PC-3 (cell line): ENCODE measurements at regions not wholly inside any gene's neighbourhood (a gene's known extent, or its start where the extent isn't known, plus 50 kb on each side); places are given as distances from the start of the nearest gene placed in this dataset.

Experiments used
- EZH2 ChIP-seq: fragments of 300-600 bp; sonication (generic); IDR thresholded peaks from one replicate; pipeline ENCODE4 v1.6.1; 2017; ENCODE audit warnings: antibody characterized with exemption, mild to moderate bottlenecking, low read length; ENCODE audit not compliant: unreplicated experiment
- TF ChIP-seq, protein P1 (sequence below): fragments of 300-600 bp; sonication (generic); conservative IDR thresholded peaks from 2 replicates; pipeline ENCODE4 v1.5.1; 2017; ENCODE audit warnings: antibody characterized with exemption, low read depth, mild to moderate bottlenecking, low read length

DNA sequence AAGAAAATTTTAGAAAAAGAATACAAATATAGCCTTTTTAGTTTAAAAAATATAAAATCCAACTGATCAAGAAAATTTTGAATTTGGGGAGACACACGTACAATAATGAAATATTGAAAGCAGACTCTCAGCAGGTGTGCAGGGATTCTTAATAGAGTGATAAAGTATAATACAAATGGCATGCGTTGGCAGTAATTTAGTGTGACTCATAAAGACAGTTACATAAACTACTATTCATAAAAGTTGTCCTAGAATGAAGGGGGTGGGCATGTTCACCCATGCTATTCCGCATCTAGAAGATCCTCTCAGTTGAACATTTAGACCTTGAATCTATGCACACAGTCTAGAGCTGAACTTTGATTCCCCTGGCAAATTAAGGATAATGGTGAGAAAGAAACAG lies 200.4 kb upstream of the AVPR1A start:
- TF ChIP-seq, protein P1, sequence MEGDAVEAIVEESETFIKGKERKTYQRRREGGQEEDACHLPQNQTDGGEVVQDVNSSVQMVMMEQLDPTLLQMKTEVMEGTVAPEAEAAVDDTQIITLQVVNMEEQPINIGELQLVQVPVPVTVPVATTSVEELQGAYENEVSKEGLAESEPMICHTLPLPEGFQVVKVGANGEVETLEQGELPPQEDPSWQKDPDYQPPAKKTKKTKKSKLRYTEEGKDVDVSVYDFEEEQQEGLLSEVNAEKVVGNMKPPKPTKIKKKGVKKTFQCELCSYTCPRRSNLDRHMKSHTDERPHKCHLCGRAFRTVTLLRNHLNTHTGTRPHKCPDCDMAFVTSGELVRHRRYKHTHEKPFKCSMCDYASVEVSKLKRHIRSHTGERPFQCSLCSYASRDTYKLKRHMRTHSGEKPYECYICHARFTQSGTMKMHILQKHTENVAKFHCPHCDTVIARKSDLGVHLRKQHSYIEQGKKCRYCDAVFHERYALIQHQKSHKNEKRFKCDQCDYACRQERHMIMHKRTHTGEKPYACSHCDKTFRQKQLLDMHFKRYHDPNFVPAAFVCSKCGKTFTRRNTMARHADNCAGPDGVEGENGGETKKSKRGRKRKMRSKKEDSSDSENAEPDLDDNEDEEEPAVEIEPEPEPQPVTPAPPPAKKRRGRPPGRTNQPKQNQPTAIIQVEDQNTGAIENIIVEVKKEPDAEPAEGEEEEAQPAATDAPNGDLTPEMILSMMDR: no peak
- TF ChIP-seq EZH2: no peak
